GM23248 (cell line): ENCODE measurements at regions not wholly inside any gene's neighbourhood (a gene's known extent, or its start where the extent isn't known, plus 50 kb on each side); places are given as distances from the start of the nearest gene placed in this dataset.

ENCODE experiments used
- EZH2 ChIP-seq: fragments of 200-600 bp; sonication (generic); IDR thresholded peaks from 2 replicates; pipeline ENCODE4 v1.6.1; 2018; ENCODE audit warnings: antibody characterized with exemption, mild to moderate bottlenecking; ENCODE audit not compliant: insufficient read depth, poor library complexity, severe bottlenecking
- EZH2phosphoT487 ChIP-seq: fragments of 200-600 bp; sonication (generic); IDR thresholded peaks from 2 replicates; pipeline ENCODE4 v1.6.1; 2018; ENCODE audit warnings: antibody characterized with exemption, moderate library complexity, mild to moderate bottlenecking, low read depth; ENCODE audit not compliant: insufficient read depth

GRCh38 chr6:22756365-22756764 lies 187.0 kb downstream of the HDGFL1 start:
- TF ChIP-seq EZH2 (no peak), EZH2phosphoT487 (no peak)
